ENCODE measurements at regions not wholly inside any gene's neighbourhood (a gene's known extent, or its start where the extent isn't known, plus 50 kb on each side); places are given as distances from the start of the nearest gene placed in this dataset.

DNA sequence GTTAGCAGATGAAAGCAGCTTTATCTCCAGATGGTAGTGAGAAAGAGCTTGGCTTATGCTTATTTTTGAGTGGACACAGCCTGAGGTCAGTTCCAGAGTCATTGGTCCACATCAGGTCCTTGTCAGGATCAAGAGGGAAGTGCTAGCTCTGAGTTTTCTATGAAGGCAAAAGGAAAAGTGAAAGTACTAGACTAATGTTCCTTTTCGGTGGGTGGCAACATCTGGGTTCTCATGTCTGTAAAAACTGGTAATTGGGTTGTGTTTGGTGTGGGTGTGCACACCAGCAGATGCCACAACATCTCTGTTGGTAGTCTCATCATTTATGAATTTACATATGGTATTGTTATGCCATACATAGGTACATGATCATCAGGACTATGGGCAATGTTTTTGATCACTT lies 210.5 kb downstream of the PWWP3B start (continued):
- TF ChIP-seq, protein P1, sequence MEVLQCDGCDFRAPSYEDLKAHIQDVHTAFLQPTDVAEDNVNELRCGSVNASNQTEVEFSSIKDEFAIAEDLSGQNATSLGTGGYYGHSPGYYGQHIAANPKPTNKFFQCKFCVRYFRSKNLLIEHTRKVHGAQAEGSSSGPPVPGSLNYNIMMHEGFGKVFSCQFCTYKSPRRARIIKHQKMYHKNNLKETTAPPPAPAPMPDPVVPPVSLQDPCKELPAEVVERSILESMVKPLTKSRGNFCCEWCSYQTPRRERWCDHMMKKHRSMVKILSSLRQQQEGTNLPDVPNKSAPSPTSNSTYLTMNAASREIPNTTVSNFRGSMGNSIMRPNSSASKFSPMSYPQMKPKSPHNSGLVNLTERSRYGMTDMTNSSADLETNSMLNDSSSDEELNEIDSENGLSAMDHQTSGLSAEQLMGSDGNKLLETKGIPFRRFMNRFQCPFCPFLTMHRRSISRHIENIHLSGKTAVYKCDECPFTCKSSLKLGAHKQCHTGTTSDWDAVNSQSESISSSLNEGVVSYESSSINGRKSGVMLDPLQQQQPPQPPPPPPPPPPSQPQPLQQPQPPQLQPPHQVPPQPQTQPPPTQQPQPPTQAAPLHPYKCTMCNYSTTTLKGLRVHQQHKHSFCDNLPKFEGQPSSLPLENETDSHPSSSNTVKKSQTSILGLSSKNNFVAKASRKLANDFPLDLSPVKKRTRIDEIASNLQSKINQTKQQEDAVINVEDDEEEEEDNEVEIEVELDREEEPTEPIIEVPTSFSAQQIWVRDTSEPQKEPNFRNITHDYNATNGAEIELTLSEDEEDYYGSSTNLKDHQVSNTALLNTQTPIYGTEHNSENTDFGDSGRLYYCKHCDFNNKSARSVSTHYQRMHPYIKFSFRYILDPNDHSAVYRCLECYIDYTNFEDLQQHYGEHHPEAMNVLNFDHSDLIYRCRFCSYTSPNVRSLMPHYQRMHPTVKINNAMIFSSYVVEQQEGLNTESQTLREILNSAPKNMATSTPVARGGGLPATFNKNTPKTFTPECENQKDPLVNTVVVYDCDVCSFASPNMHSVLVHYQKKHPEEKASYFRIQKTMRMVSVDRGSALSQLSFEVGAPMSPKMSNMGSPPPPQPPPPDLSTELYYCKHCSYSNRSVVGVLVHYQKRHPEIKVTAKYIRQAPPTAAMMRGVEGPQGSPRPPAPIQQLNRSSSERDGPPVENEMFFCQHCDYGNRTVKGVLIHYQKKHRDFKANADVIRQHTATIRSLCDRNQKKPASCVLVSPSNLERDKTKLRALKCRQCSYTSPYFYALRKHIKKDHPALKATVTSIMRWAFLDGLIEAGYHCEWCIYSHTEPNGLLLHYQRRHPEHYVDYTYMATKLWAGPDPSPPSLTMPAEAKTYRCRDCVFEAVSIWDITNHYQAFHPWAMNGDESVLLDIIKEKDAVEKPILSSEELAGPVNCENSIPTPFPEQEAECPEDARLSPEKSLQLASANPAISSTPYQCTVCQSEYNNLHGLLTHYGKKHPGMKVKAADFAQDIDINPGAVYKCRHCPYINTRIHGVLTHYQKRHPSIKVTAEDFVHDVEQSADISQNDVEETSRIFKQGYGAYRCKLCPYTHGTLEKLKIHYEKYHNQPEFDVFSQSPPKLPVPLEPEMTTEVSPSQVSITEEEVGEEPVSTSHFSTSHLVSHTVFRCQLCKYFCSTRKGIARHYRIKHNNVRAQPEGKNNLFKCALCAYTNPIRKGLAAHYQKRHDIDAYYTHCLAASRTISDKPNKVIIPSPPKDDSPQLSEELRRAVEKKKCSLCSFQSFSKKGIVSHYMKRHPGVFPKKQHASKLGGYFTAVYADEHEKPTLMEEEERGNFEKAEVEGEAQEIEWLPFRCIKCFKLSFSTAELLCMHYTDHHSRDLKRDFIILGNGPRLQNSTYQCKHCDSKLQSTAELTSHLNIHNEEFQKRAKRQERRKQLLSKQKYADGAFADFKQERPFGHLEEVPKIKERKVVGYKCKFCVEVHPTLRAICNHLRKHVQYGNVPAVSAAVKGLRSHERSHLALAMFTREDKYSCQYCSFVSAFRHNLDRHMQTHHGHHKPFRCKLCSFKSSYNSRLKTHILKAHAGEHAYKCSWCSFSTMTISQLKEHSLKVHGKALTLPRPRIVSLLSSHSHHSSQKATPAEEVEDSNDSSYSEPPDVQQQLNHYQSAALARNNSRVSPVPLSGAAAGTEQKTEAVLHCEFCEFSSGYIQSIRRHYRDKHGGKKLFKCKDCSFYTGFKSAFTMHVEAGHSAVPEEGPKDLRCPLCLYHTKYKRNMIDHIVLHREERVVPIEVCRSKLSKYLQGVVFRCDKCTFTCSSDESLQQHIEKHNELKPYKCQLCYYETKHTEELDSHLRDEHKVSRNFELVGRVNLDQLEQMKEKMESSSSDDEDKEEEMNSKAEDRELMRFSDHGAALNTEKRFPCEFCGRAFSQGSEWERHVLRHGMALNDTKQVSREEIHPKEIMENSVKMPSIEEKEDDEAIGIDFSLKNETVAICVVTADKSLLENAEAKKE (CRISPR knock-in tag; IDR thresholded peaks at IDR 0.05): no peak
- TF ChIP-seq JUNB (IDR thresholded peaks at IDR 0.05; ENCODE audit: unreplicated experiment) (no peak), ZNF114 (CRISPR knock-in tag; IDR thresholded peaks at IDR 0.05) (no peak), EZH2 (IDR thresholded peaks at IDR 0.05; ENCODE audit: low read depth, unreplicated experiment) (no peak), POLR2AphosphoS5 (IDR thresholded peaks at IDR 0.05; ENCODE audit: low read depth) (no peak), CREB1 (CRISPR knock-in tag; IDR thresholded peaks at IDR 0.05; ENCODE audit: low read depth) (no peak)
- TF ChIP-seq, protein P2, sequence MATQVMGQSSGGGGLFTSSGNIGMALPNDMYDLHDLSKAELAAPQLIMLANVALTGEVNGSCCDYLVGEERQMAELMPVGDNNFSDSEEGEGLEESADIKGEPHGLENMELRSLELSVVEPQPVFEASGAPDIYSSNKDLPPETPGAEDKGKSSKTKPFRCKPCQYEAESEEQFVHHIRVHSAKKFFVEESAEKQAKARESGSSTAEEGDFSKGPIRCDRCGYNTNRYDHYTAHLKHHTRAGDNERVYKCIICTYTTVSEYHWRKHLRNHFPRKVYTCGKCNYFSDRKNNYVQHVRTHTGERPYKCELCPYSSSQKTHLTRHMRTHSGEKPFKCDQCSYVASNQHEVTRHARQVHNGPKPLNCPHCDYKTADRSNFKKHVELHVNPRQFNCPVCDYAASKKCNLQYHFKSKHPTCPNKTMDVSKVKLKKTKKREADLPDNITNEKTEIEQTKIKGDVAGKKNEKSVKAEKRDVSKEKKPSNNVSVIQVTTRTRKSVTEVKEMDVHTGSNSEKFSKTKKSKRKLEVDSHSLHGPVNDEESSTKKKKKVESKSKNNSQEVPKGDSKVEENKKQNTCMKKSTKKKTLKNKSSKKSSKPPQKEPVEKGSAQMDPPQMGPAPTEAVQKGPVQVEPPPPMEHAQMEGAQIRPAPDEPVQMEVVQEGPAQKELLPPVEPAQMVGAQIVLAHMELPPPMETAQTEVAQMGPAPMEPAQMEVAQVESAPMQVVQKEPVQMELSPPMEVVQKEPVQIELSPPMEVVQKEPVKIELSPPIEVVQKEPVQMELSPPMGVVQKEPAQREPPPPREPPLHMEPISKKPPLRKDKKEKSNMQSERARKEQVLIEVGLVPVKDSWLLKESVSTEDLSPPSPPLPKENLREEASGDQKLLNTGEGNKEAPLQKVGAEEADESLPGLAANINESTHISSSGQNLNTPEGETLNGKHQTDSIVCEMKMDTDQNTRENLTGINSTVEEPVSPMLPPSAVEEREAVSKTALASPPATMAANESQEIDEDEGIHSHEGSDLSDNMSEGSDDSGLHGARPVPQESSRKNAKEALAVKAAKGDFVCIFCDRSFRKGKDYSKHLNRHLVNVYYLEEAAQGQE (IDR thresholded peaks at IDR 0.05; ENCODE audit: unreplicated experiment): no peak

Measured in GM23338 (cell line).